Adrenal gland (tissue), 9 donors: ENCODE measurements at regions not wholly inside any gene's neighbourhood (a gene's known extent, or its start where the extent isn't known, plus 50 kb on each side); places are given as distances from the start of the nearest gene placed in this dataset.
A peak's percentile ranks its signal among the peaks of the same experiment; 100 is the strongest.

Experiments
- DNase-seq, 7 donors: peaks; one replicate each; pipeline ENCODE4 v3.0.0-alpha.2; 2019 to 2020
- H3K27ac ChIP-seq, 5 donors: fragments of 200-600 bp; sonication (generic) in 4 of 5; 1 replicate in 3 of 5; 2 replicates in 2 of 5; pipeline versions ENCODE4 v1.5.1 to v1.8.0; 2016 to 2020; ENCODE audit warnings: mild to moderate bottlenecking in 1 of 5
- H3K27me3 ChIP-seq: fragments of 200-600 bp; 2 replicates; pipeline ENCODE4 v1.8.0; 2021
- H3K36me3 ChIP-seq, 2 donors: fragments of 200-600 bp; replicated peaks in 1 of 2; 1 replicate in 1 of 2; 2 replicates in 1 of 2; pipeline versions ENCODE4 v1.5.1 to v1.8.0; 2018 to 2022
- H3K4me1 ChIP-seq, 2 donors: fragments of 200-600 bp; replicated peaks in 1 of 2; 1 replicate in 1 of 2; 2 replicates in 1 of 2; pipeline versions ENCODE4 v1.5.1 to v1.8.0; 2018 to 2021
- H3K4me3 ChIP-seq, 4 donors: fragments of 200-600 bp; sonication (generic) in 3 of 4; one replicate each; pipeline ENCODE4 v1.5.1; 2016 to 2018
- H3K9me3 ChIP-seq, 3 donors: fragments of 200-600 bp; sonication (generic) in 1 of 3; replicated peaks in 1 of 3; 1 replicate in 2 of 3; 2 replicates in 1 of 3; pipeline versions ENCODE4 v1.5.1 to v1.8.0; 2016 to 2021
- POLR2A ChIP-seq, 2 donors: fragments of 450-650 bp; IDR thresholded peaks; one replicate each; pipeline ENCODE4 v1.6.1; 2017; ENCODE audit warnings: antibody characterized with exemption in 2 of 2, mild to moderate bottlenecking in 2 of 2, moderate library complexity in 1 of 2
- WGBS, 4 donors: extraction: QIAGEN DNeasy Blood & Tissue Kit in 2 of 4; methylation state at CpG; one replicate each; pipeline versions ENCODE4 v1.1.5 to v1.1.7; 2013 to 2017; 5-methylcytosine and 5-hydroxymethylcytosine counted together
- intact Hi-C, 2 donors: fragments of 100-400 bp; cut with DNase I; formaldehyde crosslinking; loops; one replicate each; pipeline versions ENCODE4 v1.14.1 to v1.15.0; 2022 to 2023
- TF ChIP-seq, protein P1 (sequence below), 6 experiments: fragments of 450-650 bp in 4 of 6; fragments of 200-600 bp in 2 of 6; sonication (generic) in 1 of 6; IDR thresholded peaks; 1 replicate in 5 of 6; 2 replicates in 1 of 6; pipeline versions ENCODE4 v1.5.1 to v1.8.0; 2016 to 2021; ENCODE audit warnings: antibody characterized with exemption in 6 of 6, mild to moderate bottlenecking in 2 of 6, moderate library complexity in 1 of 6
- donor health status: healthy with polysubstance abuse.
- donor health status: Bipolar disorder and iron deficiency.
- donor health status: DM: yes; HTN: yes; CAD: no.
- donor health status: DM: no; HTN: no; CAD: no.
- donor health status: DM: no; HTN: no; CAD: no.

DNA sequence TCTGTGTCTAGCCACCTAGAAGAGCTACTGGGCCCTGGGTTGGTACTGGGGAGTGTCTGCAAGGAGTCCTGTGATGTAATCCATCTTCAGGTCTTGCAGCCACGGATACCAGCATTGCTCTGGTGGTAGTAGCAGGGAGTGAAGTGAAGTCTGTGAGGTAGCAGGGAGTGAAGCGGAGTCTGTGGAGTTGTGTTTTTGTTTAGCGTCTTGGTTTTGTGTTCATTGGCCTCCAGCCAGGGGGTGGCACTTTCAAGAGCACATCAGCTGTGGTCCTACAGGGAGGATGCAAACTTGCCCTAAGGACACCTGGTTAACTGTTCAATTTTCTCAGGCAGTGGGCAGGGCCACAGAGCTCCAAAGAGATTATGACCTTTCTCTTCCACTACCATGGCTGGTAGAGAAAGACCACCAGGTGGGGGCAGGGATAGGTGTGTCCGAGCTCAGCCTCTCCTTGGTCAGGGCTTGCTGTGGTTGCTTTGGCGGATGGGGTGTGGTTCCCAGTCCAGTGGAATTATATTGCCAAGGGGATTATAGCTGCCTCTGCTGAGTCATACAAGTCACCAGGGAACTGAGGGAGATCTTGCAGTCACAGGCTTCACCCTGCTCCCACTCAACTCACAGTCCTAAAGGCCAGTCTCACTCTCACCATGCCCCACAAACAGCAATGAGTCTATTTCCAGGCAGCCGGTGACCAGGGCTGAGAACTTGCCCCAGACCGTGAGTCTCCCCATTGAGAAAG is 424.7 kb downstream of the ZBBX start:
- WGBS, 4 donors = 74 to 90% (median 86%) methylated on average over 6 to 7 of the region's 7 CpGs
- no peak overlapping the region for H3K27ac ChIP-seq
- no peaks in the 10 kb centered on the region for H3K27me3 ChIP-seq
- no peaks in the 10 kb centered on the region for H3K36me3 ChIP-seq
- no peak for DNase-seq
- H3K4me3 ChIP-seq = no peak overlapping the region
- TF ChIP-seq POLR2A (IDR thresholded peaks at IDR 0.05) = no peak
- TF ChIP-seq, protein P1, sequence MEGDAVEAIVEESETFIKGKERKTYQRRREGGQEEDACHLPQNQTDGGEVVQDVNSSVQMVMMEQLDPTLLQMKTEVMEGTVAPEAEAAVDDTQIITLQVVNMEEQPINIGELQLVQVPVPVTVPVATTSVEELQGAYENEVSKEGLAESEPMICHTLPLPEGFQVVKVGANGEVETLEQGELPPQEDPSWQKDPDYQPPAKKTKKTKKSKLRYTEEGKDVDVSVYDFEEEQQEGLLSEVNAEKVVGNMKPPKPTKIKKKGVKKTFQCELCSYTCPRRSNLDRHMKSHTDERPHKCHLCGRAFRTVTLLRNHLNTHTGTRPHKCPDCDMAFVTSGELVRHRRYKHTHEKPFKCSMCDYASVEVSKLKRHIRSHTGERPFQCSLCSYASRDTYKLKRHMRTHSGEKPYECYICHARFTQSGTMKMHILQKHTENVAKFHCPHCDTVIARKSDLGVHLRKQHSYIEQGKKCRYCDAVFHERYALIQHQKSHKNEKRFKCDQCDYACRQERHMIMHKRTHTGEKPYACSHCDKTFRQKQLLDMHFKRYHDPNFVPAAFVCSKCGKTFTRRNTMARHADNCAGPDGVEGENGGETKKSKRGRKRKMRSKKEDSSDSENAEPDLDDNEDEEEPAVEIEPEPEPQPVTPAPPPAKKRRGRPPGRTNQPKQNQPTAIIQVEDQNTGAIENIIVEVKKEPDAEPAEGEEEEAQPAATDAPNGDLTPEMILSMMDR (IDR thresholded peaks at IDR 0.05) = no peak
- H3K4me1 ChIP-seq = no peaks in the 10 kb centered on the region
- intact Hi-C loops = no loop called here
- H3K9me3 ChIP-seq = no peaks in the 10 kb centered on the region

DNA sequence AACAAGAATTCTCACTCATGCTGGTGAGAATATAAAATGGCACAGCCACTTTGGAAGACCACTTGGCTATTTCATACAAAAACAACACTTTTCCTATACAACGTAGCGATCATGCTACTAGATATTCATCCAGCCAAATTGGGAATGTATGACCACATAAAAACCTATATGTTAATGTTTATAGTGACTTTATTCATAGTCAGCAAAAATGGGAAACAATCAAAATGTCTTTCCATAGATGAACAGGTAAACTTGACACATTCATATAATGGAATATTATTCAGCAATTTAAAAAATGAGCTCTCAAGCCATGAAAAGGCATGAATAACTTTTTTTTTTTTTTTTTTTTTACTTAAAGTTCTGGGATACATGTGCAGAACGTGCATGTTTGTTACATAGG is 445.2 kb downstream of the ZBBX start:
- DNase-seq = no peak
- Histone ChIP-seq H3K27me3 (no peaks in the 10 kb centered on the region), H3K27ac (no peak overlapping the region), H3K36me3 (no peaks in the 10 kb centered on the region), H3K4me3 (no peak overlapping the region), H3K9me3 (no peaks in the 10 kb centered on the region), H3K4me1 (no peaks in the 10 kb centered on the region)
- intact Hi-C loops = no loop called here
- WGBS, 4 donors = 83 to 93% (median 87%) methylated on average over 3 of the region's 3 CpGs
- TF ChIP-seq POLR2A (IDR thresholded peaks at IDR 0.05) = no peak
- TF ChIP-seq, protein P1 (IDR thresholded peaks at IDR 0.05) = no peak

DNA sequence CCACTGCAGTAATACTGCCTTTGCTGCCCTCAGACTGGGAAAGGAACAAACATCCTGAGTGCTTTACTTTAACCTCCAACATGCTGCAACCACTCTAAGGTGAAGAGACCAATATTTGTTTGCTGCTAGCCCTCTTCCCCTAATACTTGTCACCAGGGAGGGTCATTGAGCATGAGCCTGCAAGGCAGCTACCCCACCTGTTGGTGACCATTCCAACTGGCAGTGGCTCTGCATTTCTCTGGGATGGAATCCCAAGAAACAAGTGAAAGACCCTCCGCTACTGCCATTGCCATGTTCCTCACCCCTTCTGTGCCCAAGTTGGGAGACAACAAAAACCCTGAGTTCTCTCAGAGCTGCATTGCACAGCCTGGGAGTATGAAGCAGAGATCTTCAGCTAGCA is 462.7 kb downstream of the ZBBX start:
- intact Hi-C loops = no loop called here
- no peak for TF ChIP-seq POLR2A (IDR thresholded peaks at IDR 0.05)
- TF ChIP-seq, protein P1 (IDR thresholded peaks at IDR 0.05) = no peak
- no peak overlapping the region for H3K27ac ChIP-seq
- H3K4me1 ChIP-seq = no peaks in the 10 kb centered on the region
- no peaks in the 10 kb centered on the region for H3K9me3 ChIP-seq
- no peaks in the 10 kb centered on the region for H3K36me3 ChIP-seq
- 78 to 96% (median 87%) methylated on average over 1 of the region's 1 CpG for WGBS, 4 donors
- no peak overlapping the region for H3K4me3 ChIP-seq
- no peak for DNase-seq
- no peaks in the 10 kb centered on the region for H3K27me3 ChIP-seq

DNA sequence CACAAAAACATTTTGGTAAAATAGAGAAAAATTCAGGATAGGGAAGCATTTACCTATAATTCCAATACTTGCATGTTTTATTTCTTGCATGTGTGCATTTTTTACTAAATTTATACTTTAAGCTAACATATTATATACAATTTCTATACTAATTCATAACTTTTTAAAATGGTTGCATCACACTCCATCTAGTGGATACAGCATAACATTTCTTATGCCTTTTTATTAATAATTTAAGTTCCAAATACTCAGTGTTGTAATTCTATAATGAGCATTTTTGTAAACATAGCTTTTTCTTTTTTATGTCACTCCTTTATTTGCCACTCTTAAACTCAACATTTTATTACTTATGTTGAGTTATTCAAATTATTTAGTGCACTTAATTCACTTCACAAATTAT is 477.7 kb downstream of the ZBBX start:
- intact Hi-C loops = no loop called here
- TF ChIP-seq, protein P1 (IDR thresholded peaks at IDR 0.05) = peak in 1 of 6 experiments; percentile 9
- TF ChIP-seq POLR2A (IDR thresholded peaks at IDR 0.05) = no peak
- Histone ChIP-seq H3K27ac (no peak overlapping the region), H3K27me3 (no peaks in the 10 kb centered on the region), H3K9me3 (no peaks in the 10 kb centered on the region), H3K4me3 (no peak overlapping the region), H3K36me3 (no peaks in the 10 kb centered on the region), H3K4me1 (no peaks in the 10 kb centered on the region)
- DNase-seq = no peak
